Hematopoietic multipotent progenitor cell treated with erythropoietin and hydrocortisone succinate and interleukin-3 and kit ligand, for 8 days (in vitro differentiated cells): ENCODE measurements at regions not wholly inside any gene's neighbourhood (a gene's known extent, or its start where the extent isn't known, plus 50 kb on each side); places are given as distances from the start of the nearest gene placed in this dataset.

Experiments used
- DNase-seq: peaks from one replicate; pipeline ENCODE4 v3.0.0-alpha.2; 2015

DNA sequence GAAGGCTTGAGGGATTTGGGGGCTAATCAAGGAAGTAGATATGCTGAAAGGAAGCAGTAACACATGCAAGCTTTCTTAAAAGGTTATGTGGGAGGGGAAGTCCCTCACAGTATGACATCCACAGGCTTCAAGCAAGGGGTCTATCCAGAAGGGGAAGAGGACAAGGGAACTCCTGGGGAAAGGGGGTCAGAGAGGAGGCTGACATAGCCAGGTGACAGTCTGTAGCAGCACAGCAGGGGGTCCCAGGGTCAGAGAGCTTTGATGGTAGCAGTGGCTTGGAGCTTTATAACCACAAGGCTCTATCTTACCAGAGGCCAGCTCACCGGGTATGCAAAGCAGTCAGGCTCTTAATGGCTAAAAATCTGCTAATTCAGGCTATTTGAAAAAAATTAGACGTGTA lies 150.6 kb upstream of the NSMCE3 start:
- DNase-seq, result no peak

DNA sequence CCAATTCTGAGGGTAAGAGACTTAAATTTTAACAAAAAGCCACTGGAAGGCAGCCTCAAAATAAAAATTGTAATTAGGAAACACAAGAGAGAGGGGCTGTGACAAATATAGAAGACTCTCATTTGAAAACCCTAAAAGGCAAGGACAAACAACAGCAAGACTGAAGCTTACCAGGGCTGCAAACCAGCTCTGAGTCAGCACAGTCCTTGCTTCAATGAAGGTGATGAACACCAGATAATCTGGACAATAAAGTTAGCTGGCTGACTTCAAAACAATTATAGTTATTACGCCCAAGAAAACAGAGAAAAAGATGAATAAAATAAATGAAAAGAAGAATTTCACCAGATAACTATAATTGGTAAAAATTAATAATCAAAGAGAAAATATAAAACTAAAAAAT lies 149.3 kb upstream of the NSMCE3 start:
- DNase-seq, result no peak

DNA sequence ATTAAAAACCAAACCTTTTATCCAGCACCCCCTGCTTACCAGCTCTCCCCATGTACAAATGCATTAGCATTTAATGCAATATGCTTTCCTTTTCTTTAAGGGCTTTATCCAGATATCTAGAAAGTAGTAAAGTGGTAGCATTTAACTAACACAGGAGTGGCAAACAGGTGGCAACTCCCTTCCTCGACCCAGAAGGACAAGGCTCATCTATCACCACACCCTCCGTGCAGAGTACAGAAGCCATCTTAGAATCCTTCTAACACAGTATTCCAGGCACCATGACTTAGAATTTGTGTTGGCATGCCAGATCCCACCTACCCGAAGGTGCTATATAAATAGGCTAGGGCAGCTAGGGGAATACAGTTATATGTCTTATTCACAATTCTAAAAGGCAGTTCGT lies 148.6 kb upstream of the NSMCE3 start:
- no peak for DNase-seq

DNA sequence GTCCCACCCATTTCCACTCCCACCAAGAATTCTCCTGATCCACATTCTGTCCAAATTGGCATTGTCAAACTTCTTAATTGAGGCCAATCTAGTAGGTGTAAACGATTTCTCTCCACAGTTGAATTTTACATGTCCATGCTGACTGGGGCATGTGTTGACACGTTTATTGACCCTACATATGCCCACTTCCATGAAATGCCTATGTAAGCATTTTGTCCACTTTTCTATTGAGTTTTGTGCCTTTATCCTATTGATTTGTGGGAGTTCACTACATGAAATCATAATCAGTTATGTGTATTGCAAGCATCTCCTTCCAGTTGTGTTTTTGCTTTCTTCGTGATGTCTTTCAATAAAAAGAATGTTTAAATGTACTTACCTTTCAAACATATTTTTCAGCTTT lies 141.7 kb upstream of the NSMCE3 start:
- DNase-seq, result no peak

DNA sequence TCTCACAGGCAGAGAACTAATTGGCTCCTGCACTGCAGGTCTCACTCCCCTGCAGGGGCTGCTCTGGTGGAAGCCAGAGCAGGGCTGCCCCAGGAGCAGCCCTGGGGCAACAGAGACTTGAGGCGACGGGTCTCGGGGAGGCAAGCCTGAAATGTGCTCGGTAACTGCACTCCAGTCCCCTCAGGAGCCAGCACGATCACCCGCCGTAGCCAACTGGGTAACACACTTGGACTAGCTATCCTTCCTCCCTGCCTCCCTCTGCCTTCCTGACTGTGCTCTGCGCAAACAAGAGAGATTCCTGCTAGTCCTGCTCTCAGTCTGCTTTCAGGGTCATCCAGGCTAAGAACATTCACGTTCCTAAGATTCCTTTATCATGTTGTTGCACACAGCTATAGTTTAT lies 140.7 kb upstream of the NSMCE3 start:
- DNase-seq, result no peak

DNA sequence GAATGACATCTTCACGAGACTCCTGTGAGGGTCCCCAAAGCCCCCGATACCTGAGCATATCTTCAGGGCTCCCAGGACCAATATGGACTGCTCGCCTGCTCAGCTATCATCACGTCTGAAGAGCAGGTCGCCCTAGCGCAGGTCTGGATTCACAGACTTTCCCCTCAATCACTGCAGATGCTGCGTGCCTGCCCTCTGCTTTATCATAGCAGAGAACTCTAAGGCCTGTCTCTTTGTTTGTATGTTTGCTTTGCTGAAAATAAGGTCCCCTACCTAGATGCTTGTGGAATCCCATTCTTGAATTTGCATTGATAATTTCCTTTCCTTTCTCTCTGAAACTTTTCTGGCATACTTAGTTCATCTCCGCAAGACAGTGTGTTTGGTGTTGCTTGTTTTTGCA lies 140.3 kb upstream of the NSMCE3 start:
- DNase-seq, result no peak

DNA sequence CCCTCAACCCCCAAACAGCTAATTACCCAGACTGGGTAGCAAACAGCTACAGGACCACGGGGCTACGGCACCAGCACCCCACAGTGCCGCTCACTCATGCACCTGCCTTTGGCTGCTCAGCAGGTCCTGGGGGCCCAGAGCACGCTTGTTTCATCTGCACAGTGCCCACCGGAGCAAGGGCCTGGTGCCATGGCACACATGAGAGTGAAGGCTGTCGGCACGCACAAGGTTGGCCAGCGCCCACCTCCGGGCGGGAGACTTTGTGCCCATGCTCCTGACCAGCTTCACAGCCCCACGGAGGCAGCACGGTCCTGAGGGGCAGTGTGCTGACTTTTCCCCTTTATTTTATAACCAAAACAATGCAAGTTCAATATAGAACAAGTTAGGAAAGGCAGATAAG lies 135.9 kb upstream of the NSMCE3 start:
- no peak for DNase-seq

DNA sequence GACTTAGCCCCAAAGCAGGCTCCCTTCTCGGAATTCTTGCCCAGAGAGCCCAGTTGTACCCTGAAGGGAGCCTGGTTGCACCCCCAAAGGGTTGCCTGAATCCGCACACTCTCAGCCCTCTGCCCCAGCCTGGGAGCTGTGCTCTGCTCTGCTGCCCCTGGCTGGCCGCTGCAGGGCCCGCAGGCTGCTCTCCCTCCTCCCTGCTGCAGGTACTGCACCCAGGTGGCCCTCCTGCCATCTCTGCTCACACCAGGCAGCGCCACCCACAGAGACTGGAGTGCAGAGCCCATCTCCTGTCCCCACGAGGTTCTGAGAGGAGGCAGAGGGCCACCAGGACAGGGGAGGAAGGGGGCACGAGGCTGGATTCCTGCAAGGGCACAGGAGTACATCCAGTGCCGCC lies 134.2 kb upstream of the NSMCE3 start:
- no peak for DNase-seq

DNA sequence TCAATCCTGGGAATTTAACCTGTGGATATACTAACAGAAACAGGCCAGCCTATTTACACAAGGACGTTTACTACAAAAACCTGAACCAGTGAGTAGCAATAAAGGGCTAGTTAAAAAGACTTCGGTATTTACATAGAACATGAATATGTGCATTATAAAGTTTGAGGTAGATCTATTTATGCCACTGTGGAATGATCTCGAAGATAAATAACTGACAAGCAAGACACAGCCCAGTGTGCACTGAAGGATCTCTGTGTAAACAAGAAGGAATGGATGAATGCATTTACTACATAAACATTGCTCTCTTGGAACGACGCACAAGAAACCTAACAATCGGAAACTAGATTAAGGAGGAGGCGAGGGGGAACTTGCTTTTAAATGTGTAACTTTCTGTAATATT lies 132.0 kb upstream of the NSMCE3 start:
- DNase-seq, result no peak

DNA sequence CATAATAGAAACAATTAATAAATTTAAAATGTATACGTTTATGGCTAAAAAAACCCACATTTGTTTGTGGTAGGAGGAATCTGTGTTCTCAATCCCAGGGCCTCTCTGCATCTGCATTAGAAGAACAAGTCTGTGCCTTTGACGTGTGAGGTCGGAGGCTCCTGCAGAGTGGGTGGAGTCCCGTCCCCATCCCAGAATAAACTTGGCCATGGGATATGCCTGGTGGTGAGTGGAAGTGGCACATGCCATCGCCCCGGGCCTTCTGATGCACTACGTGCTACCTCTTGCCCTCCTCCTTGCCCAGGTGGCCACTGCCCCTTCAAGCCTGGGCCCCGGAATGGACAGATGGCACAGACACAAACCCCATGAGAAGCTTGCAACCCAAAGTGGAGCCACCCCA lies 131.1 kb upstream of the NSMCE3 start:
- DNase-seq, result no peak

DNA sequence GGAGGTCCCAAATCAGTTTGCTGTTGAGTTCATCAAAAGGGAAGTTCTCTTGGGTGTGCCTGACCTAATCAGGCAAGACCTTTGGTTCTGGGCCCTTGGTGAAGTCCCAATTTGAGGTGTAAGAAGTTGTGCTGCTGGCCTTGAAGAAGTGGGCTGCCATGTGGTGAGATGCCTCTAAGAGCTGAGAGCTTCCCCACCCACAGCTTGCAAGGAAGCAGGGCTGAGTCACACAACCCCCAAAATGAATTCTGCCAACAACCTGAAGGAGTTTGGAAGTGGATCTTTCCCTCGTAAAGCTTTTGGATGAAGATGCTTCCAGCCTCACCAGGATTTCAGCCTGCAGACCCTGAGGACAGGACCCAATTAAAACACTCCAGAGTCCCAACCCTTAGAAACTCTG lies 129.3 kb upstream of the NSMCE3 start:
- DNase-seq, result no peak

DNA sequence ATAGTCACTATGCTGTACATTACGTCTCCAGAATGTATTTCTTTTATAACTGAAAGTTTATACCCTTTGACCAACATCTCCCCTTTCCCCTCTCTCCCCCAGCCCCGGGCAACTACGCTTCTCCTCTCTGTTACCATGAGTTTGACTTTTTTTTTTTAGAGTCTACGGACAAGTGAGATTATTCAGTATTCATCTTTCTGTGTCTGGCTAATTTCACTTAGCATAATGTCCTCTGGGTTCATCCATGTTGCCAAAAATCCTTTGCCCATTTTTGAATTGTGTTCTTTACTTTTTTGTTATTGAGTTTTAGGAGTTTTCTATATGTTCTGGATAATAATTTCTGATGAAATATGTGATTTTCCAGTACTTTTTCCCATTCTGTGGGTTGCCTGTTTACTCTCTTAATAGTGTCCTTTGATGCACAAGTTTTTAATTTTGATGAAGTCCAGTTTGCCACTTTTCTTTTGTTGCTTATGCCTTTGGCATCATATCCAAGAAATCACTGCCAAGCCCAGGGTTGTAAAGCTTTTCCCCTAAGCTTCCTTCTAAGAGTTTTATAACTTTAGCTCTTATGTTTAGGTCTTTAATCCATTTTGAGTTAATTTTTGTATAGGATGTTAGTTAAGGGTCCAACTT lies 126.7 kb upstream of the NSMCE3 start:
- no peak for DNase-seq

DNA sequence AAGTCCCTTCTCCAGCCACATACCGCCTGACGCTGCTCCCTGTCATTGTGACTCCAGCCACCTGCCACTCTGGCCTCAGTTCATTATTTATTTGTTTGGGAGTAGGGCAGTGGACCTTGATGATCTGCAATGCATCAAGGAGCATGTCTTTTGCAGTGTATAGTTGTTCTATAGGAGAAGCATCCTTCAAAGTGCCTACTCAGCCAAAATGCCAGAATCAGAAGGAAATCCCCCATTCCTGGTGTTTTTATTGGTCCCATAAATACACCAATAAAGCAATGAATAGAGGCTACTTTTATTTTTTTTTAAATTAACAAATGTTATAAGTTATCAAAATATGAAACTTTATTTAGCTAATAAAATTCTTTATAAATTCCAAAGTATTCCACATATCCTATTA lies 123.8 kb upstream of the NSMCE3 start:
- no peak for DNase-seq

DNA sequence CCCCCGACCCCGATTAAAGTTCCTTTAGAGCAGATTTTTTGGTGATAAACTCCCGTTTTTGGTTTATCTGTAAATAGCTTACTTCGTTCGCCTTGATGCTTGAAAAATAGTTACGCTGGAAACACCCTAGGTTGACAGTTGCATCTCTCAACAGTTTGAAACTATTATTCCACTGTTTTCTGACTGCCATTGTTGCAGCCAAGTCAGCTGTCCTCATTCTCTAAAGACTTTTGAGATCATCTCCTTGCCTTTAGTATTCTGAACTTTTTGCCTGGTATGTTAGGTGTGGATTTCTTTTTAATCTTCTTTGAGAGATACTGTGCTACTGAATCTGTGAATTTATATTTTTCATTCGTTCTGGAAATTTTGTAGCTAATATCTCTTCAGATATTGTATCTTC lies 122.7 kb upstream of the NSMCE3 start:
- DNase-seq, result no peak

DNA sequence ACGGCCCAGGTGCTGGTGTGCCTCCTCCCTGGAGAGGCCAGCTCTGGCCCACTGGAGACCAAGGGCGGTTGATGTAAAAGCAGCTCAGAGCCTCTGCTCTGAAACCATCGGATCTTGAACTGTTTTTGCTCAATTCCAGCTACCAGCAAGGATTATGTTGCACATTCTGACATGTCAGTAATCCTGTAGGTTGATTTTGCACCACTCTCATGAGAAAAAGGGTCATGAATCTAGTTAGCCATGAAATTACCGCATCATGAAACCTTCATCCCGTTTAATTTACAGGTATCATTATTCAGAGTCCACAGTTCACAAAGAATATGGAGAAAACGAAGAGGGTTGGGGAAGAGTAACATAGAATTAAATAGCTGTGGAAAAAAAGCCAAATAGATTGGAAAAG lies 120.4 kb upstream of the NSMCE3 start:
- DNase-seq, result no peak

DNA sequence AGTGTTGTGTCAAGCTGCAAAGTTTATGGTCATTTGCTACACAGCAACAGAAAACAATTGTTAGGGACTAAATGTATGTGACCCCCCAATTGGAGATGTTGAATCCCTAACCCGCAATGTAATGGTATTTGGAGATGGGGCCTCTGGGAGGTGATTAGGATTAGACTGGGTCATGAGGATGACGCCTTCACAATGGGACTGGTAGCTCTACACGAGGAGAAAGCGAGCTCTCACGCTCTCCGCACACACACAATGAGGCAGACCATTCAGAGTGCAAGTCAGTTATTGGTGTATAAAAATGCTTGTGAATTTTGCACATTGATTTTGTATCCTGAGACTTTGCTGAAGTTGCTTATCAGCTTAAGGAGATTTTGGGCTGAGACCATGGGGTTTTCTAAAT lies 116.9 kb upstream of the NSMCE3 start:
- DNase-seq, result no peak

DNA sequence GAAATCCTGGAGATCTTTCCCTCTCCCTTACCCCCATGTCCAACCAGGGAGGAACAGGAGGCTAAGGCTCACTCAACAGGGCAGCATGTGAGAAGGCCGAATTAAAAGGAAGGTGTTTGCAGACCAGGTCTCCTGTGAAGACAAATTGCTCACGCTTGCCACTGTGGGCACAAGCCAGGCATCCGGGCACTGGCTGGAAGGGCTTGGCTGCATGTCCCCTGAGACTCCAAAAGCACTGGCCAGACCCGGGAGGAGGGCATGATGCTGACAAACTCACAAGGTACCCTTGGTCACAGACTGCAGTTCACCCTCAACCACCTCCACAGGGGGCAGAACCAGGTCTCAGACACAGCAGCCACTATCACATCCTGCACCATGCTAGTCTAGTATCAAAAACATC lies 113.7 kb upstream of the NSMCE3 start:
- DNase-seq, result no peak

DNA sequence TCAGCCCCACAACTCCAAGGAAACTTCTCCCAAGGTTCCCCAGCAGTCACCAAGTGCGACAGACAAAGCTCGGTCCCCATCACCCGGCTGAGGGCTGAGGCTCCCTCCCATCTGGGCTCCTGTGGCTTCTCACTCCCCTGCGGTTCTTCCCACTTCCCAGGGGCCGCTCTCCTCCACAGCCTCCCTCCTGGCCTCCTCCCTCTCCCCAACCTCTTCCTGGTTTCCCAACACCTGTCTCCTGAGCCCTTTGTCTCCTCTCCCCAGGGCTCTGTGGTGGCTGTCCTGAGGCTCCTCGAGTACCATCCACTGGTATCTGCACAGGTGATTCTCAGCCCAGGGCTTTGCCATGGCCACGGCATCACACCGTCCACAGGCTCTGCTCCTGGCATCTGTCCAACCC lies 113.2 kb upstream of the NSMCE3 start:
- DNase-seq, result no peak

DNA sequence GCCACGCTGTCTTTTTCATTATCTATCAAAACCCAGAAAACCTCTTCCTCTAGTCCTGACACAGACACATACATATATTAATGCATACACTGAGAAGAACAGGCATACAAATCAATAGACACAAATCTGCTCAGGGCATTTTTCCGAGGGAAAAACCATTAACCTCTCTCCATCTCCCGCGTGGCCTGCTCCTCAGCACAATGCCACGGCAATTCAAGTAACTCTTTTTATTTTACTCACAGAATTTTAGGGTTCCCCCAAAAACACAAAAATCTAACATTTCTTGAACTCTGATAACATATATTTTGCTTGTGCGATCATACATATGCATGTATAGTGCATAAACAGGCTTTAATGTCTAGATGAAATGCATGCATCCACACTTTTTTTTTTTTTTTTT lies 110.8 kb upstream of the NSMCE3 start:
- DNase-seq, result no peak

DNA sequence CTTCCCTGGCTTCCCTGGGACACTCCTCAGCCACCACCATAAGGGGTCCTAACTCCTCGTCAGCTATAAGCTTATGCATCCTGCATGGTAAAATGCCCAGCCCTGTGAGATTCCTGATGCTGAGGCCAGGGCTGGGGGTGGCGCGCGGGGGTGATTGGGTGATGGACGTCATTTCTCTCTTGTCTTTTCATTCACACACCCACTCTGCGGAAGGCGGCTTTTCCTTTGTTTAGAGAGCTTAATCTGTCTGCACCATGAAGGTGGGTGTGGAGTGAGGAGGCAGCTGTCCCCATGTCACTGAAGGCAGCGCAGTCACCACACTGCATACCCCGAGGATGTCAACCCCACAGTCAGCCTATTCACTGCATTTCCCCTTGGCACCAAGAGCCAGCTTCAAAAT lies 110.0 kb upstream of the NSMCE3 start:
- DNase-seq, result no peak

DNA sequence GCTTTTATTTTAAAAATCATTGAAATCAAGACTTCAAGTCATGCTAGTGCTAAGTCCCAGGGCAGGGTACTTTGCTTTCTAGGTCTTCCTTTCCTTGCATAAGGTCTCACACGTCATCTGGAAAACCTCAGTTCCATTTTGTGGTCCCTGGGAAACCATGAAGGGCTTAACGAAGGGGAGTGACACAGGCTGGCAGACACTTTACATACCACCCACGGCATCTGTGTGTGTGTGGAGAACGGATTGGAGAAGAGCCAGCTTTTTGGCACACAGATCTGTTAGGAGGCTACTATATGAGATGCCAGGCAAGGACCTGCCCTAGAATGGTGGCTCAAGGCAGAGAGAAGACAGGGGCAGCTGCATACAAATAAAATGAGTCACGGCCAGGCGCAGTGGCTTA lies 107.5 kb upstream of the NSMCE3 start:
- DNase-seq, result no peak

DNA sequence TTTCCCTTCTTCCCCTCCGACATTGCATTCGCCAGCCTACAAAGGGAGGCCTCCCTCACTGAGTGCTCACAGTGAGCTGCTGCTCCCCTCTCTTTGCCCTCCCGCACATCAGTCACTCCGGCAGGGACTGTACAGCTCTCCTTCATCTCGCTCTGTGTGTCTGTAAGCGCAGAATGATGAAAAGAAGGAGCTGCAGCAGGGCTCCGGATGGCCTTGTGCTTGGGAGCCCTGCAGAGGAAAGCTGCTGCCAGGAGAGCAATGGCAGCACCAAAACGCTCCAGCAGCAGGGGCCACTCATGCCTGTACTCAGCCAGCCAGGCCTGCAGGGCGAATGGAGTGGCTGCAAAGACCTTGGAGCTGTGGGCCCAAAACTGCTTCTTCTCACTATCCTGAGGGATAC lies 107.0 kb upstream of the NSMCE3 start:
- DNase-seq, result no peak

DNA sequence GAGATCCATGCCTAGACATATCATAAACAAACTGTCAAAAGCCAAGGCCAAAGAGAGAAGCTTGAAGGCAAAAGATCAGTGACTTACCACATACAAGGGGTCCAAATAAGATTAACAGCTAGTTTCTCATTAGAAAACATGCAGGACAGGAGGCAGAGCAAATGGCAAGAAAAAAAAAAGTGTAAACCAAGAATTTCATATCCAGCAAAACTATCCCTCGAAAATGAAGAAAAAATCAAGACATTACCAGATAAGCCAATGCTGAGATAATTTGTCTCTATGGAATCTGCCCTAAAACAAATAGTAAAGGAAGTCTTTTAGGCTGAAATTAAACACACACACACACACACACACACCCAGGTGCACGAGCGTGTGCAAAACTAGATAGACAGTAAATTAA lies 99.6 kb upstream of the NSMCE3 start:
- no peak for DNase-seq

DNA sequence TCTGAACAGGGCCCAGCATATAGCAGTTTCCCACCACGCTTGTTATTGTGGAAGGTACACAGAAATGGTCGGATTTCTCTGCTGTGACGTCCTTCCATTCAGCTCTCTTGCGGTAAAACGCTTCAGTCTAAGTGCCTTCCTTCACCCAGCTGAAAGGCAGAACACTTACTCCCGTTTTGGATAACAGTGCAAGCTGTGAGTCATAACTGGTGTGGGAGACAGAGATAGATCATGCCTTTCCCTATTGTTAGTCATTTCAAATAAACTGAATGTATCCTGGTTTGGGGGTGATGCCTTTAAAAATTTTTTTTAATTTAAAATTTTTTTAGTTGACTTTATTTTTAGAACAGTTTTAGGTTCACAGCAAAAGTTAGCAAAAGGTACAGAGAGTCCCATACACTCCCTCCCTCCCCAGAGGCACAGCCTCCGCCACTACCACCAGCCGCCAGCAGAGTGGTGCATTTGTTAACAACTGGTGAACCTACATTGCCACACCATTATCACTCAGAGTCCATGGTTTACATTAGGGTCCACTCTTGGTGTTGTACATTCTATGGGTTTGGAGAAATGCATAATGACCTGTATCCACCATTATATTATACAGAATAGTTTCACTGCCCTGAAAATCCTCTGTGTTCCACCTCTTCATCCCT lies 94.9 kb upstream of the NSMCE3 start:
- DNase-seq, result no peak

DNA sequence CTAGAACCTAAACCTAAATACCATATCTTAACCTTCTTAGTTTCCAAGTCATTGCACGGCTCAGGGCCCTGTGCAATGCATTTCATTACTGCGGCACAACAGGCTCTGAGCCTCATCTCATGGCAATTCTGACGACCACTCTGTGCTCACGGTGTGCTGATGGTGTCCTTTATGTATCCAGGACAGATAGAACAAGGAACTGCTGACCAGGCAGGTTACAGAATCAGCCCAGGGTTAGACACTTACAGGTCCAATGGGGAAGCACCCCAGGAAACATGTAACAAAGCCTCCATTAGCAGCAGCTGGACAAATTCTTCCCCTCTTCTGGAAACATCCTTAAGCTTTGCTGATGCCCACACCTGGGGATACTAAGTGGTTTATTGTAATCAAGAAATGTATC lies 91.9 kb upstream of the NSMCE3 start:
- no peak for DNase-seq

DNA sequence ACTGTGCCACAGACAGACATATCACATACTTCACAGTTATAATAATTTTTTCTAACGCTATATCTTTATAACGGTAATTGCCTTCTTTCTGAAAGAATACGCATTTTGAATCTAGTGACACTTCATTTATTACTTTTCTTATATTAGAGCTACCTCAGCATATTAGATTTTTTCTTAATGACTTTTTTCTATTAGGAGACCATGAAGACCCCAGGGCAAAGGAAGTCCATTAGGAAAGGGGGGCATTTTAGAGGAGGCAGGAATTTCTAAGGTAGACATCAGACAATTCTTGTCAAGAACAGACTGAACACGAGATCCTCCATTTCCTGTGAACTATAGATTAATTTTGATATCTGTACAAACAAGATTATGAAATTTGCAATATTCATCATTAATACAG lies 90.5 kb upstream of the NSMCE3 start:
- DNase-seq, result no peak
